ENCODE measurements at regions not wholly inside any gene's neighbourhood (a gene's known extent, or its start where the extent isn't known, plus 50 kb on each side); places are given as distances from the start of the nearest gene placed in this dataset.

DNA sequence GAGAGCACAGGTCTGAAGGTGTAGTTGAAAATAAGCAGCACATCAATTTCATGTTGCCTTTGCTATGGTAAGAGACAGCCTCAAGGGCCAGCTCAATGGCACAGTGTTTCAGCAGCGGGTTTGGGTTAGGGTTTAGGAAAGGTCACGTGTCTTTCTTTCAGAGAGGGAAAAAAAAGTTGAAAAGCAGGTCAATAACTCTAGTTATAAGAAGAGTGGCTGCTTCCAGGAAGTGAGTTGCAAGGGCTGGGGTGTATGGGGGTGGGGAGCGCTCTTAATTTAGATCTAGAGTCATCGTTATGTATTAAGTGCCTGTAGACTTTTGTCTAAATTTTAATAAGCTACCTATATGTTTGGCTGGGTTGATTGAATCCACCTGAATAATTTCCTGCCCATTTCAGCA lies 118.5 kb upstream of the SPAG17 start:
- H3K4me3 ChIP-seq (ENCODE audit: low read depth, low read length) = no peak overlapping the region
- TF ChIP-seq MAX (IDR thresholded peaks at IDR 0.05; ENCODE audit: low read depth, low read length) = no peak
- TF ChIP-seq, protein P1, sequence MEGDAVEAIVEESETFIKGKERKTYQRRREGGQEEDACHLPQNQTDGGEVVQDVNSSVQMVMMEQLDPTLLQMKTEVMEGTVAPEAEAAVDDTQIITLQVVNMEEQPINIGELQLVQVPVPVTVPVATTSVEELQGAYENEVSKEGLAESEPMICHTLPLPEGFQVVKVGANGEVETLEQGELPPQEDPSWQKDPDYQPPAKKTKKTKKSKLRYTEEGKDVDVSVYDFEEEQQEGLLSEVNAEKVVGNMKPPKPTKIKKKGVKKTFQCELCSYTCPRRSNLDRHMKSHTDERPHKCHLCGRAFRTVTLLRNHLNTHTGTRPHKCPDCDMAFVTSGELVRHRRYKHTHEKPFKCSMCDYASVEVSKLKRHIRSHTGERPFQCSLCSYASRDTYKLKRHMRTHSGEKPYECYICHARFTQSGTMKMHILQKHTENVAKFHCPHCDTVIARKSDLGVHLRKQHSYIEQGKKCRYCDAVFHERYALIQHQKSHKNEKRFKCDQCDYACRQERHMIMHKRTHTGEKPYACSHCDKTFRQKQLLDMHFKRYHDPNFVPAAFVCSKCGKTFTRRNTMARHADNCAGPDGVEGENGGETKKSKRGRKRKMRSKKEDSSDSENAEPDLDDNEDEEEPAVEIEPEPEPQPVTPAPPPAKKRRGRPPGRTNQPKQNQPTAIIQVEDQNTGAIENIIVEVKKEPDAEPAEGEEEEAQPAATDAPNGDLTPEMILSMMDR (IDR thresholded peaks at IDR 0.05; ENCODE audit: low read depth, low read length) = no peak
- no peak for TF ChIP-seq MYC (IDR thresholded peaks at IDR 0.05; ENCODE audit: low read depth, low read length)
- no peak for TF ChIP-seq POLR2A (IDR thresholded peaks at IDR 0.05; ENCODE audit: extremely low read depth, insufficient read length)
- no peak for DNase-seq (ENCODE audit: low read depth)

DNA sequence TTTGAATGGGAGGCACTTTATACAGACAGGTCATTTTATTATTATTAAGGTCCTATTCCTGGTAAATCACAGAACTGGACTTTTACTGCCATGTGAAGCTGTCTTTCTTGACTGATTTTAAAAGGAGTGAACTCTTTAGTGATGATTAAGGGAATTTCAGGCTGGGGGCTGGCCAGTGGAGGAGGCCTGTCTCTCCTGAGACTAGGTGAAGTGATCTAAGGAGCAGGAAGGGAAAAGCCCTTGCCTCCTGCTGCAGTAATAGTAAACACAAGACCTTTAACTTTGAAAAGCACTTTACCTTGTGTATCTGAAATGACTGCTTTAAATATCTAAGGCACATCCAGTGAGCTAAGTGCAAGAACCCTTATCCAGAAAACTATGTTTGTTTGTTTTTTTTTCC lies 118.0 kb upstream of the SPAG17 start:
- no peak overlapping the region for H3K4me3 ChIP-seq (ENCODE audit: low read depth, low read length)
- TF ChIP-seq POLR2A (IDR thresholded peaks at IDR 0.05; ENCODE audit: extremely low read depth, insufficient read length) (no peak), MYC (IDR thresholded peaks at IDR 0.05; ENCODE audit: low read depth, low read length) (no peak), MAX (IDR thresholded peaks at IDR 0.05; ENCODE audit: low read depth, low read length) (no peak)
- TF ChIP-seq, protein P1 (IDR thresholded peaks at IDR 0.05; ENCODE audit: low read depth, low read length) = no peak
- DNase-seq (ENCODE audit: low read depth) = no peak

DNA sequence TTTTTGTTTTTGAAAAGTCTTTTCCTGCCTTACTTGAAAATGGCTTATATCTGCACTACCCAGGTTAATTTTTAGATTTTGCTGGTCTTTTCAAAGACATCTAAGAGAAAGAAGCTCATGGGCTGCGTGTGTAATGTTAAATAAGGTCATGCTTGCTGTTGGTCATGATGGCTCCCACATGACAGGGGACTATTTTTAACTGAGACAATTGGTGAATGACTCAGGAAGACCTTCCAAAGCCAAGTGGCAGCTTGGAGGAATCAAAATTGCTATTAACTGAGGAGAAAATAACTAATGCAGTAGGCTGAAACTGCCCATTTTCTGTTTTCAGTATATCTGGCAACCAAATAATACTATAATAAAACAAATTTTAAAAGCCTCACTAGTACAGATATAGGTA lies 117.1 kb upstream of the SPAG17 start:
- H3K4me3 ChIP-seq (ENCODE audit: low read depth, low read length) = no peak overlapping the region
- TF ChIP-seq MAX (IDR thresholded peaks at IDR 0.05; ENCODE audit: low read depth, low read length) = no peak
- TF ChIP-seq POLR2A (IDR thresholded peaks at IDR 0.05; ENCODE audit: extremely low read depth, insufficient read length) = no peak
- TF ChIP-seq, protein P1 (IDR thresholded peaks at IDR 0.05; ENCODE audit: low read depth, low read length) = no peak
- no peak for TF ChIP-seq MYC (IDR thresholded peaks at IDR 0.05; ENCODE audit: low read depth, low read length)
- DNase-seq (ENCODE audit: low read depth) = no peak

DNA sequence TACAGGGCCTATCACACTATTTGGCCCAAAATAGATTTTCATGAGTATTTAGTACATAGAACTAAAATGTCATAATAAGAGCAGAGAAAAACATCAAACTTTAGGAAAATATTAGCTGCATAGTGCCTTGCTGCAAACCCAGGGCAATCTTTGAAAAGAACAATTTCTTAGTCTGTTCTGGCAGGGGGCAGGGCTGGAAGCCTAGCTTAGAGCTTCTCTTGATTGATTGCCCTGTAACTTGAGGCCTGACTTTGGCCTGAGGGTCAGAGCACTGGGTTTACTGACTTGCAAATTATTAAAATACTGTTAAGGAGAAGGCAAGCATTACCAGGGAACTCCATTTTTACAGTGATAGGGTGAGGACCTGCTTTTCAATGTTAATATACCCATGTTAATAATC lies 115.8 kb upstream of the SPAG17 start:
- TF ChIP-seq, protein P1 (IDR thresholded peaks at IDR 0.05; ENCODE audit: low read depth, low read length) = no peak
- TF ChIP-seq MYC (IDR thresholded peaks at IDR 0.05; ENCODE audit: low read depth, low read length) (no peak), POLR2A (IDR thresholded peaks at IDR 0.05; ENCODE audit: extremely low read depth, insufficient read length) (no peak), MAX (IDR thresholded peaks at IDR 0.05; ENCODE audit: low read depth, low read length) (no peak)
- H3K4me3 ChIP-seq (ENCODE audit: low read depth, low read length) = no peak overlapping the region
- DNase-seq (ENCODE audit: low read depth) = no peak

DNA sequence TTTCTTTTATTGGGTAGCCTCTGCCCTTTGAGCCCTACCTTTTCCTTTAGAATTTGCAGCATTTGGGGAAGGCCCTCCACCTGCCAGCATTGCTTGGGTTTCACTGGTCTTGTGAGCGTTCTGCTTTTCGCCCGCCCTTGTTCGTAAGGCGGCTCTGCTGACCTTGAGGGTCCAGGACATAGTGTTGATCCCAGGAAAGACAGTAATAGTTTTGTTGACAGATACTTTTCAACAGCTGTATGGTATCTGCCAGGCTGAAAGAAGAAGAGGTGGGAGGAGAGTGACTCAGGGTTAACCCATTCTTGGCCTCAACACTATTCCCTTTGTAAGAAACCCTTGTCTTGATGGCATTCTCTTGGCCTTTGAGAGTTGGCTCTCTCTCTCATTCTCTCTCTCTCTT lies 113.4 kb upstream of the SPAG17 start:
- no peak overlapping the region for H3K4me3 ChIP-seq (ENCODE audit: low read depth, low read length)
- TF ChIP-seq MYC (IDR thresholded peaks at IDR 0.05; ENCODE audit: low read depth, low read length) = no peak
- TF ChIP-seq, protein P1 (IDR thresholded peaks at IDR 0.05; ENCODE audit: low read depth, low read length) = no peak
- no peak for TF ChIP-seq POLR2A (IDR thresholded peaks at IDR 0.05; ENCODE audit: extremely low read depth, insufficient read length)
- TF ChIP-seq MAX (IDR thresholded peaks at IDR 0.05; ENCODE audit: low read depth, low read length) = no peak
- no peak for DNase-seq (ENCODE audit: low read depth)

DNA sequence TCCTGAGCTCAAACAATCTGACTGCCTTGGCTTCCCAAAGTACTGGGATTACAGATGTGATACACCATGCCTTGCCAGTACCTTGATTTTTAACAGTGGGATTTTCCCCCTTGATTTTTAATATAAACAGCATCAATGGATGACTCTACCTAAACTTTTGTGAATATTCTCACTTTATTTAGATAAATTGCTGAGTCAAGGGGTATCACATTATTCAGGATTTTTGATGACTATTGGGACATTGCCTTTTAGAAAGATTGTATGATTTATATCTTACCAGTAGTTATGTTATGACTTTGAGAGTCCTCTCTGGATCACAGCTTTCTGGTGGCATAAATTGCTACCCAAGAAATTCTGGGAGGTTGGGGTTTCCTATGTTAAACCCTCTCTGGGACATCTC lies 112.5 kb upstream of the SPAG17 start:
- TF ChIP-seq MAX (IDR thresholded peaks at IDR 0.05; ENCODE audit: low read depth, low read length) (no peak), MYC (IDR thresholded peaks at IDR 0.05; ENCODE audit: low read depth, low read length) (no peak), POLR2A (IDR thresholded peaks at IDR 0.05; ENCODE audit: extremely low read depth, insufficient read length) (no peak)
- TF ChIP-seq, protein P1 (IDR thresholded peaks at IDR 0.05; ENCODE audit: low read depth, low read length) = no peak
- no peak overlapping the region for H3K4me3 ChIP-seq (ENCODE audit: low read depth, low read length)
- no peak for DNase-seq (ENCODE audit: low read depth)
